H9 (cell line): ENCODE measurements at regions not wholly inside any gene's neighbourhood (a gene's known extent, or its start where the extent isn't known, plus 50 kb on each side); places are given as distances from the start of the nearest gene placed in this dataset.

Experiments used
- DNase-seq: peaks from one replicate; pipeline ENCODE4 v3.0.0-alpha.2; 2017
- H2AFZ ChIP-seq: one replicate; pipeline ENCODE4 v1.6.1; 2013; ENCODE audit warnings: mild to moderate bottlenecking, low read length, control low read depth, moderate library complexity
- H2AK5ac ChIP-seq: 2 replicates; pipeline ENCODE4 v1.6.1; 2013; ENCODE audit warnings: low read length, control low read depth, mixed read lengths; ENCODE audit not compliant: insufficient read length
- H2BK120ac ChIP-seq: one replicate; pipeline ENCODE4 v1.6.1; 2013; ENCODE audit warnings: low read depth, mild to moderate bottlenecking, low read length, control low read depth, inconsistent platforms; ENCODE audit not compliant: poor library complexity, severe bottlenecking
- H2BK12ac ChIP-seq: 2 replicates; pipeline ENCODE4 v1.6.1; 2013; ENCODE audit warnings: low read length, control low read depth, mixed read lengths, low read depth; ENCODE audit not compliant: insufficient read length
- H2BK15ac ChIP-seq: 2 replicates; pipeline ENCODE4 v1.6.1; 2013; ENCODE audit warnings: low read depth, low read length, control low read depth
- H2BK20ac ChIP-seq: one replicate; pipeline ENCODE4 v1.6.1; 2013; ENCODE audit warnings: low read depth, mild to moderate bottlenecking, low read length, control low read depth, inconsistent platforms; ENCODE audit not compliant: poor library complexity, severe bottlenecking
- H2BK5ac ChIP-seq: 2 replicates; pipeline ENCODE4 v1.6.1; 2013; ENCODE audit warnings: low read length, control low read depth, mixed read lengths; ENCODE audit not compliant: insufficient read length
- H3K14ac ChIP-seq: 2 replicates; pipeline ENCODE4 v1.6.1; 2013; ENCODE audit warnings: low read length, control low read depth; ENCODE audit not compliant: insufficient read depth
- H3K18ac ChIP-seq: 2 replicates; pipeline ENCODE4 v1.6.1; 2013; ENCODE audit warnings: low read depth, mild to moderate bottlenecking, mixed read lengths, low read length, control low read depth; ENCODE audit not compliant: insufficient read length
- H3K23ac ChIP-seq: 2 replicates; pipeline ENCODE4 v1.6.1; 2013; ENCODE audit warnings: low read length, control low read depth, mixed read lengths, low read depth; ENCODE audit not compliant: insufficient read length
- H3K23me2 ChIP-seq: 2 replicates; pipeline ENCODE4 v1.6.1; 2013; ENCODE audit warnings: low read depth, mild to moderate bottlenecking, mixed read lengths, low read length, control low read depth; ENCODE audit not compliant: insufficient read length, poor library complexity, severe bottlenecking
- H3K27ac ChIP-seq: 2 replicates; pipeline ENCODE4 v1.5.1; 2013; ENCODE audit warnings: low read length, control low read depth, mixed read lengths, low read depth; ENCODE audit not compliant: insufficient read length
- H3K27me3 ChIP-seq: 2 replicates; pipeline ENCODE4 v1.6.1; 2013; ENCODE audit warnings: low read length, control low read depth, inconsistent platforms; ENCODE audit not compliant: insufficient read depth
- H3K4ac ChIP-seq: 2 replicates; pipeline ENCODE4 v1.6.1; 2013; ENCODE audit warnings: low read depth, mild to moderate bottlenecking, control low read depth, inconsistent platforms, low read length, moderate library complexity
- H3K4me1 ChIP-seq: 2 replicates; pipeline ENCODE4 v1.6.1; 2013; ENCODE audit warnings: low read length, control low read depth, inconsistent platforms; ENCODE audit not compliant: insufficient read depth
- H3K4me2 ChIP-seq: 2 replicates; pipeline ENCODE4 v1.6.1; 2013; ENCODE audit warnings: low read length, control low read depth, mixed read lengths; ENCODE audit not compliant: insufficient read length, insufficient read depth
- H3K56ac ChIP-seq: 2 replicates; pipeline ENCODE4 v1.6.1; 2013; ENCODE audit warnings: low read depth, mild to moderate bottlenecking, mixed read lengths, low read length, control low read depth; ENCODE audit not compliant: insufficient read length
- H3K79me1 ChIP-seq: 2 replicates; pipeline ENCODE4 v1.6.1; 2013; ENCODE audit warnings: low read depth, mild to moderate bottlenecking, moderate library complexity, low read length, control low read depth, inconsistent platforms; ENCODE audit not compliant: insufficient read depth, poor library complexity, severe bottlenecking
- H3K79me2 ChIP-seq: 2 replicates; pipeline ENCODE4 v1.6.1; 2013; ENCODE audit warnings: low read length, control low read depth, inconsistent platforms; ENCODE audit not compliant: insufficient read depth
- H3K9ac ChIP-seq: 2 replicates; pipeline ENCODE4 v1.6.1; 2013; ENCODE audit warnings: low read length, control low read depth, mixed read lengths; ENCODE audit not compliant: insufficient read length; ENCODE audit errors: extremely low read depth
- H3K9me3 ChIP-seq: one replicate; pipeline ENCODE4 v1.6.1; 2013; ENCODE audit warnings: low read depth, low read length, inconsistent platforms; ENCODE audit not compliant: control insufficient read depth
- H3T11ph ChIP-seq: one replicate; pipeline ENCODE4 v1.6.1; 2013; ENCODE audit warnings: mild to moderate bottlenecking, low read length, control low read depth, inconsistent platforms
- H4K20me1 ChIP-seq: one replicate; pipeline ENCODE4 v1.6.1; 2013; ENCODE audit not compliant: control insufficient read depth, insufficient read length, insufficient read depth
- H4K5ac ChIP-seq: 2 replicates; pipeline ENCODE4 v1.6.1; 2013; ENCODE audit warnings: low read depth, mild to moderate bottlenecking, mixed read lengths, low read length, control low read depth; ENCODE audit not compliant: insufficient read length
- H4K8ac ChIP-seq: replicated peaks from 2 replicates; pipeline ENCODE4 v1.6.1; 2013; ENCODE audit warnings: low read length, control low read depth, mixed read lengths, low read depth; ENCODE audit not compliant: insufficient read length
- H4K91ac ChIP-seq: 2 replicates; pipeline ENCODE4 v1.6.1; 2013; ENCODE audit warnings: low read depth, mild to moderate bottlenecking, moderate library complexity, mixed read lengths, low read length, control low read depth; ENCODE audit not compliant: insufficient read length
- H3K27ac Mint-ChIP-seq, 3 experiments: 2 replicates in 2 of 3; 3 replicates in 1 of 3; pipeline ENCODE4 v1.8.0; 2020 to 2021; ENCODE audit warnings: mixed read lengths in 3 of 3, mild to moderate bottlenecking in 1 of 3, moderate library complexity in 1 of 3
- H3K27me3 Mint-ChIP-seq: 2 replicates; pipeline ENCODE4 v1.8.0; 2021; ENCODE audit warnings: low read depth, mild to moderate bottlenecking, moderate library complexity, mixed read lengths
- H3K36me3 Mint-ChIP-seq, 3 experiments: 2 replicates in 2 of 3; 3 replicates in 1 of 3; pipeline ENCODE4 v1.8.0; 2020 to 2021; ENCODE audit warnings: low read depth in 3 of 3, mixed read lengths in 3 of 3; ENCODE audit not compliant: insufficient read depth in 1 of 3
- H3K4me1 Mint-ChIP-seq, 2 experiments: 2 replicates each; pipeline ENCODE4 v1.8.0; 2020; ENCODE audit warnings: mixed read lengths in 2 of 2
- H3K4me3 Mint-ChIP-seq, 2 experiments: 2 replicates in 1 of 2; 3 replicates in 1 of 2; pipeline ENCODE4 v1.8.0; 2020 to 2021; ENCODE audit warnings: mild to moderate bottlenecking in 2 of 2, mixed read lengths in 2 of 2, moderate library complexity in 1 of 2
- H3K9me3 Mint-ChIP-seq, 2 experiments: 2 replicates in 1 of 2; 3 replicates in 1 of 2; pipeline ENCODE4 v1.8.0; 2020; ENCODE audit warnings: mild to moderate bottlenecking in 2 of 2, mixed read lengths in 2 of 2, moderate library complexity in 1 of 2
- WGBS: extraction: QIAGEN DNeasy Blood & Tissue Kit; methylation state at CpG from one replicate; pipeline ENCODE4 v1.1.7; 2013; ENCODE audit warnings: missing lambda C conversion rate, low lambda C conversion rate, mixed read lengths; ENCODE audit not compliant: insufficient read length; ENCODE audit errors: extremely low coverage; 5-methylcytosine and 5-hydroxymethylcytosine counted together
- TF ChIP-seq, protein P1 (sequence below): fragments of 200-600 bp; sonication (generic); conservative IDR thresholded peaks from 3 replicates; pipeline ENCODE4 v1.8.0; 2021; ENCODE audit warnings: antibody characterized with exemption, mild to moderate bottlenecking

DNA sequence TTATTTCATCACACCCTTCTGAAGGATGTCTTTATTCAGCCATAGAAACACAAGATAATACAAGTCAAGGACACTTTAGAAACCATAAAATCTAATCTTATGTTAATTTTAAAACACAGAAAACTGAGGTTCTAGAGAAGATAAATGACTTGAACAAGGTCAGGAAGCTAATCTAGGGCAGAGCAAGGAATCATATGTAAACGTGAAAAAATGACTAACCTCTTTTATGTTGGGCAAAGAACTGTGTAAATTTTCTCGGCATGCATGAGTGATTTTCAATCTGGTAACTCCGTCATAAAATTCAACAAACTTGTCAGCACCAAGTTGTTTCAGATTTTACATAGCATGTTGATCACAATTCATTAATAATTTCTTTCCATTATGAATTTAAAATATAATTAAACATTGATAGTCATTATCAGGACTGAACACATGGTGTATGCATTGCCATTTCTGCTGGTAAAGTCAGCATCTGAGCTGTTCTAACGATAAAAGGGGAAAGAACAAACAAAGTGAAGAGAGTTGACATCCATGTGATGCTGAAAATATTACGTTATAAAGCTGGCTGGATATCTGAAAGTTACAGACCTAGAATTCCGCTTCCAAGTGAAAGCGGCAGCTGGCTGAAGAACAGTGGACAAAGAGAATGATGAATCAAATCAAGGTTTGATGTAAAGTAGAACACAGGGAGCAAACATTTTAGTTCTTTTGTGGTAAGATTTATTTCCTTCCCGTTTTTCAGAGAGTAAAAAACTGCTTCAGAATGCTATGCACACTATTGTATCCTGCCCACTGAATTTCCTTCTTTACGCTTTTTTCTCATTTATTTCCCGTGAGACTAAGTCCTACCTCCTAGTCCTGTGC, 1037.4 kb upstream of the TMPRSS15 start:
- Histone ChIP-seq H2AFZ (no peak overlapping the region), H3K9me3 (no peaks in the 10 kb centered on the region), H3K56ac (no peak overlapping the region), H2AK5ac (no peak overlapping the region), H3K23ac (no peak overlapping the region), H2BK20ac (no peak overlapping the region), H3K4ac (no peak overlapping the region), H3K79me2 (no peaks in the 10 kb centered on the region), H2BK12ac (no peak overlapping the region), H4K8ac (no peak overlapping the region), H2BK5ac (no peak overlapping the region), H3K27me3 (no peaks in the 10 kb centered on the region), H4K5ac (no peak overlapping the region), H3T11ph (no peak overlapping the region), H2BK15ac (no peak overlapping the region), H2BK120ac (no peak overlapping the region), H3K79me1 (no peaks in the 10 kb centered on the region), H3K27ac (no peak overlapping the region), H3K4me2 (no peak overlapping the region), H3K9ac (no peak overlapping the region), H3K4me1 (no peaks in the 10 kb centered on the region), H4K91ac (no peak overlapping the region), H3K14ac (no peak overlapping the region), H3K23me2 (no peaks in the 10 kb centered on the region), H3K18ac (no peak overlapping the region), H4K20me1 (no peaks in the 10 kb centered on the region)
- no CpG with 5 or more reads among the region's 10 CpGs for WGBS
- H3K4me3 Mint-ChIP-seq = no peak overlapping the region
- DNase-seq = no peak
- no peaks in the 10 kb centered on the region for H3K4me1 Mint-ChIP-seq
- no peak overlapping the region for H3K27ac Mint-ChIP-seq
- no peaks in the 10 kb centered on the region for H3K9me3 Mint-ChIP-seq
- no peaks in the 10 kb centered on the region for H3K27me3 Mint-ChIP-seq
- H3K36me3 Mint-ChIP-seq = no peaks in the 10 kb centered on the region
- TF ChIP-seq, protein P1, sequence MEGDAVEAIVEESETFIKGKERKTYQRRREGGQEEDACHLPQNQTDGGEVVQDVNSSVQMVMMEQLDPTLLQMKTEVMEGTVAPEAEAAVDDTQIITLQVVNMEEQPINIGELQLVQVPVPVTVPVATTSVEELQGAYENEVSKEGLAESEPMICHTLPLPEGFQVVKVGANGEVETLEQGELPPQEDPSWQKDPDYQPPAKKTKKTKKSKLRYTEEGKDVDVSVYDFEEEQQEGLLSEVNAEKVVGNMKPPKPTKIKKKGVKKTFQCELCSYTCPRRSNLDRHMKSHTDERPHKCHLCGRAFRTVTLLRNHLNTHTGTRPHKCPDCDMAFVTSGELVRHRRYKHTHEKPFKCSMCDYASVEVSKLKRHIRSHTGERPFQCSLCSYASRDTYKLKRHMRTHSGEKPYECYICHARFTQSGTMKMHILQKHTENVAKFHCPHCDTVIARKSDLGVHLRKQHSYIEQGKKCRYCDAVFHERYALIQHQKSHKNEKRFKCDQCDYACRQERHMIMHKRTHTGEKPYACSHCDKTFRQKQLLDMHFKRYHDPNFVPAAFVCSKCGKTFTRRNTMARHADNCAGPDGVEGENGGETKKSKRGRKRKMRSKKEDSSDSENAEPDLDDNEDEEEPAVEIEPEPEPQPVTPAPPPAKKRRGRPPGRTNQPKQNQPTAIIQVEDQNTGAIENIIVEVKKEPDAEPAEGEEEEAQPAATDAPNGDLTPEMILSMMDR = no peak
